Panc1 (cell line): ENCODE measurements at regions not wholly inside any gene's neighbourhood (a gene's known extent, or its start where the extent isn't known, plus 50 kb on each side); places are given as distances from the start of the nearest gene placed in this dataset.

ENCODE experiments used
- ATAC-seq: fragments of 200-7000 bp; cut with Tn5 transposase; 2 replicates; pipeline ENCODE4 v1.9.1; 2020; ENCODE audit warnings: mild to moderate bottlenecking, moderate library complexity
- BruUV-seq: library from RNA; stranded (reverse); fragments of 400-500 nt; replicated peaks from 2 replicates; lab custom pipeline; 2021; lab: Mats Ljungman, UMichigan
- CTCF ChIA-PET: fragments of 300-600 bp; sonication (Branson Sonifier 250); formaldehyde crosslinking; loops from one replicate; lab custom pipeline; 2022; ENCODE audit warnings: antibody characterized with exemption; lab: Charles Lee
- POLR2A ChIA-PET: fragments of 300-600 bp; sonication (Branson Sonifier 250); formaldehyde crosslinking; loops from one replicate; lab custom pipeline; 2022; ENCODE audit warnings: antibody characterized with exemption; lab: Charles Lee
- DNase-seq: peaks from one replicate; pipeline ENCODE4 v3.0.0-alpha.2; 2010; ENCODE audit warnings: low read depth, low spot score
- H3K27ac ChIP-seq: 2 replicates; pipeline ENCODE4 v1.5.1; 2011; ENCODE audit warnings: mild to moderate bottlenecking, low read length, inconsistent platforms
- H3K27me3 ChIP-seq: fragments of 200-500 bp; sonication (Bioruptor generic); 2 replicates; pipeline ENCODE4 v1.6.0; 2014; ENCODE audit warnings: low read length, inconsistent platforms; ENCODE audit not compliant: control insufficient read depth, insufficient read depth
- H3K36me3 ChIP-seq: fragments of 200-500 bp; sonication (Bioruptor generic); 2 replicates; pipeline ENCODE4 v1.5.1; 2014; ENCODE audit warnings: inconsistent platforms, mild to moderate bottlenecking, low read length, moderate library complexity; ENCODE audit not compliant: control insufficient read depth, insufficient read depth
- H3K4me1 ChIP-seq: 2 replicates; pipeline ENCODE4 v1.5.1; 2011; ENCODE audit warnings: inconsistent platforms, mild to moderate bottlenecking, low read length, moderate library complexity; ENCODE audit not compliant: control insufficient read depth, insufficient read depth
- H3K4me3 ChIP-seq, 2 experiments: 2 replicates each; pipeline ENCODE4 v1.5.1; 2011 to 2012; ENCODE audit warnings: low read depth in 2 of 2, low read length in 2 of 2, mild to moderate bottlenecking in 2 of 2, inconsistent platforms in 1 of 2, moderate library complexity in 1 of 2
- H3K9me3 ChIP-seq: fragments of 200-500 bp; sonication (Bioruptor generic); 2 replicates; pipeline ENCODE4 v1.5.1; 2014; ENCODE audit warnings: low read depth, mild to moderate bottlenecking, inconsistent platforms, low read length, moderate library complexity; ENCODE audit not compliant: control insufficient read depth, insufficient read depth
- CTCF ChIP-seq: fragments of 450-650 bp; IDR thresholded peaks from 2 replicates; pipeline ENCODE4 v1.5.1; 2017; ENCODE audit warnings: mild to moderate bottlenecking
- POLR2AphosphoS5 ChIP-seq: IDR thresholded peaks from 2 replicates; pipeline ENCODE4 v1.6.1; 2012; ENCODE audit warnings: mild to moderate bottlenecking, low read depth, low read length, moderate library complexity
- REST ChIP-seq, 2 experiments: IDR thresholded peaks; 2 replicates each; pipeline ENCODE4 v1.6.1; 2011 to 2012; ENCODE audit warnings: low read depth in 2 of 2, control low read depth in 1 of 2, low read length in 1 of 2, mild to moderate bottlenecking in 1 of 2, moderate library complexity in 1 of 2; ENCODE audit not compliant: insufficient read depth in 1 of 2
- SIN3A ChIP-seq: IDR thresholded peaks from 2 replicates; pipeline ENCODE4 v1.6.1; 2012; ENCODE audit warnings: low read depth, mild to moderate bottlenecking, low read length, moderate library complexity, borderline replicate concordance; ENCODE audit not compliant: insufficient read depth
- TCF7L2 ChIP-seq: IDR thresholded peaks from 2 replicates; pipeline ENCODE4 v1.6.1; 2011; ENCODE audit warnings: mild to moderate bottlenecking, low read depth, low read length, inconsistent platforms
- in situ Hi-C: cut with HindIII; loops from 2 replicates; pipeline ENCODE4 v1.10.0; 2016; ENCODE audit warnings: low sequenced_read_pairs, low pct_unique_long_range_greater_than_20kb
- intact Hi-C: fragments of 100-400 bp; cut with micrococcal nuclease; formaldehyde crosslinking; loops from one replicate; pipeline ENCODE4 v1.10.0; 2022; ENCODE audit not compliant: unreplicated experiment

GRCh38 chr11:104614961-104615360 lies 283.3 kb downstream of the CASP12 start:
- BruUV-seq, result no TSS peak
- ATAC-seq (no peak), DNase-seq (no peak)
- no peaks in the 10 kb centered on the region for H3K4me1 ChIP-seq
- H3K27ac ChIP-seq, result no peak overlapping the region
- CTCF ChIA-PET, result no interaction called here
- POLR2A ChIA-PET, result no interaction called here
- H3K36me3 ChIP-seq, result no peaks in the 10 kb centered on the region
- no peaks in the 10 kb centered on the region for H3K27me3 ChIP-seq
- in situ Hi-C loops (no loop called here), intact Hi-C loops (no loop called here)
- no peaks in the 10 kb centered on the region for H3K9me3 ChIP-seq
- no peak overlapping the region for H3K4me3 ChIP-seq
- no peak for TF ChIP-seq POLR2AphosphoS5
- TF ChIP-seq REST (IDR thresholded peaks at IDR 0.05; ENCODE audit: insufficient read depth in 1 of 2, low read depth in 2 of 2, low read length in 1 of 2), result no peak
- no peak for TF ChIP-seq TCF7L2
- TF ChIP-seq CTCF, result no peak
- no peak for TF ChIP-seq SIN3A

- no peaks in the 10 kb centered on the region for H3K4me1 ChIP-seq
- no peaks in the 10 kb centered on the region for H3K36me3 ChIP-seq
- ATAC-seq, result no peak
- H3K4me3 ChIP-seq, result no peak overlapping the region
- H3K27me3 ChIP-seq, result no peaks in the 10 kb centered on the region
- intact Hi-C loops (no loop called here), in situ Hi-C loops (no loop called here)
- BruUV-seq, result no TSS peak
- ChIA-PET CTCF (no interaction called here), POLR2A (interaction anchor here (0.7 kb wide), 1 partner anchor 229 kb away, joined by 3 read pairs; no protein-coding TSS in a partner anchor)
- no peaks in the 10 kb centered on the region for H3K9me3 ChIP-seq
- TF ChIP-seq CTCF (no peak), SIN3A (no peak), REST (IDR thresholded peaks at IDR 0.05; ENCODE audit: insufficient read depth in 1 of 2, low read depth in 2 of 2, low read length in 1 of 2) (no peak), TCF7L2 (no peak), POLR2AphosphoS5 (no peak)
- H3K27ac ChIP-seq, result no peak overlapping the region
- no peak for DNase-seq
Observed at GRCh38 chr11:104614117-104614680, 284.1 kb downstream of the CASP12 start.
